SU-DHL-6 (cell line): ENCODE measurements at regions not wholly inside any gene's neighbourhood (a gene's known extent, or its start where the extent isn't known, plus 50 kb on each side); places are given as distances from the start of the nearest gene placed in this dataset.

ENCODE experiments used
- EZH2phosphoT487 ChIP-seq: fragments of 200-600 bp; sonication (generic), shearing (Covaris generic); conservative IDR thresholded peaks from 2 replicates; pipeline ENCODE4 v1.6.1; 2018; ENCODE audit warnings: mild to moderate bottlenecking, antibody characterized with exemption, low read length, moderate library complexity, mixed read lengths
- TF ChIP-seq, protein P1 (sequence below): fragments of 200-600 bp; sonication (generic); IDR thresholded peaks from one replicate; pipeline ENCODE4 v1.5.1; 2017; ENCODE audit warnings: antibody characterized with exemption, mild to moderate bottlenecking, low read length, moderate library complexity; ENCODE audit not compliant: insufficient read depth, poor library complexity, severe bottlenecking

DNA sequence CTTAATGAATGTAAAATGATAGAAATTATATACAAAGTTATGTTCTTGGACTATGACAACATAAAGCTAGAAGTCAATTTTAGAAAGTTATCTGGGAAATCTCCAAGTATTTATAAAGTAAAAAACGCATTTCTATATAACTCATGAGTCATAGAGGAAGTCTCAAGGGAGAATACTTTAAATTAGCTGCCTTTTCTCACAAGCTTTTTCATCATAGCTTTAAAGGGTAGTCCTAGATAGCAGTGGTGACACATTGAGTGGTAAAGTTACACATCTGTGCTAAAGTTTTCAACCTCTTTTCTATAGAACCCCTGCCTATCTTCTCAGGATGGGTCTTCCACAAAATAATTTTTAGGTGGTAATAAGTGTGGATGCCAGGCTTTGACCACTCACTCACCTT, 598.3 kb upstream of the FAM174A start:
- TF ChIP-seq, protein P1, sequence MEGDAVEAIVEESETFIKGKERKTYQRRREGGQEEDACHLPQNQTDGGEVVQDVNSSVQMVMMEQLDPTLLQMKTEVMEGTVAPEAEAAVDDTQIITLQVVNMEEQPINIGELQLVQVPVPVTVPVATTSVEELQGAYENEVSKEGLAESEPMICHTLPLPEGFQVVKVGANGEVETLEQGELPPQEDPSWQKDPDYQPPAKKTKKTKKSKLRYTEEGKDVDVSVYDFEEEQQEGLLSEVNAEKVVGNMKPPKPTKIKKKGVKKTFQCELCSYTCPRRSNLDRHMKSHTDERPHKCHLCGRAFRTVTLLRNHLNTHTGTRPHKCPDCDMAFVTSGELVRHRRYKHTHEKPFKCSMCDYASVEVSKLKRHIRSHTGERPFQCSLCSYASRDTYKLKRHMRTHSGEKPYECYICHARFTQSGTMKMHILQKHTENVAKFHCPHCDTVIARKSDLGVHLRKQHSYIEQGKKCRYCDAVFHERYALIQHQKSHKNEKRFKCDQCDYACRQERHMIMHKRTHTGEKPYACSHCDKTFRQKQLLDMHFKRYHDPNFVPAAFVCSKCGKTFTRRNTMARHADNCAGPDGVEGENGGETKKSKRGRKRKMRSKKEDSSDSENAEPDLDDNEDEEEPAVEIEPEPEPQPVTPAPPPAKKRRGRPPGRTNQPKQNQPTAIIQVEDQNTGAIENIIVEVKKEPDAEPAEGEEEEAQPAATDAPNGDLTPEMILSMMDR = no peak
- no peak for TF ChIP-seq EZH2phosphoT487
